ENCODE measurements at regions not wholly inside any gene's neighbourhood (a gene's known extent, or its start where the extent isn't known, plus 50 kb on each side); places are given as distances from the start of the nearest gene placed in this dataset.

GRCh38 chr18:75588412-75588811, 160.9 kb upstream of the SMIM21 start:
- no peaks in the 10 kb centered on the region for H3K4me1 Mint-ChIP-seq (ENCODE audit: insufficient read depth, unreplicated experiment)
- H3K27me3 Mint-ChIP-seq (ENCODE audit: insufficient read depth, unreplicated experiment) = no peaks in the 10 kb centered on the region
- H3K4me3 Mint-ChIP-seq (ENCODE audit: unreplicated experiment) = no peak overlapping the region
- POLR2A ChIA-PET = interaction anchor here (0.6 kb wide), 1 partner anchor 59 kb away, joined by 4 read pairs; no protein-coding TSS in a partner anchor
- H3K9me3 Mint-ChIP-seq (ENCODE audit: unreplicated experiment) = peaks cover 24% of the 10 kb centered on the region
- DNase-seq (ENCODE audit: unreplicated experiment) = no peak
- no peak for TF ChIP-seq CTCF (IDR thresholded peaks at IDR 0.05; ENCODE audit: unreplicated experiment)
- H3K36me3 Mint-ChIP-seq (ENCODE audit: insufficient read depth, unreplicated experiment) = no peaks in the 10 kb centered on the region
- intact Hi-C loops (cut with micrococcal nuclease) = no loop called here
- no peak overlapping the region for H3K27ac Mint-ChIP-seq (ENCODE audit: low read depth, unreplicated experiment)
- CTCF ChIA-PET = no interaction called here
- BruUV-seq (replicated peaks) = no TSS peak

- no peaks in the 10 kb centered on the region for H3K4me1 Mint-ChIP-seq (ENCODE audit: insufficient read depth, unreplicated experiment)
- H3K27me3 Mint-ChIP-seq (ENCODE audit: insufficient read depth, unreplicated experiment) = no peaks in the 10 kb centered on the region
- BruUV-seq (replicated peaks) = no TSS peak
- ChIA-PET CTCF (interaction anchor here (0.5 kb wide), 1 partner anchor 415 kb away, joined by 3 read pairs; no protein-coding TSS in a partner anchor), POLR2A (no interaction called here)
- H3K27ac Mint-ChIP-seq (ENCODE audit: low read depth, unreplicated experiment) = no peak overlapping the region
- DNase-seq (ENCODE audit: unreplicated experiment) = no peak
- no peak for TF ChIP-seq CTCF (IDR thresholded peaks at IDR 0.05; ENCODE audit: unreplicated experiment)
- peaks cover 12% of the 10 kb centered on the region for H3K9me3 Mint-ChIP-seq (ENCODE audit: unreplicated experiment)
- no peak overlapping the region for H3K4me3 Mint-ChIP-seq (ENCODE audit: unreplicated experiment)
- intact Hi-C loops (cut with micrococcal nuclease) = no loop called here
- H3K36me3 Mint-ChIP-seq (ENCODE audit: insufficient read depth, unreplicated experiment) = no peaks in the 10 kb centered on the region
These were observed 159.6 kb upstream of the SMIM21 start for GRCh38 chr18:75587131-75587530.

GRCh38 chr18:75586130-75586889, 158.8 kb upstream of the SMIM21 start:
- no peaks in the 10 kb centered on the region for H3K36me3 Mint-ChIP-seq (ENCODE audit: insufficient read depth, unreplicated experiment)
- no peak for DNase-seq (ENCODE audit: unreplicated experiment)
- ChIA-PET CTCF (interaction anchor here (0.5 kb wide), 1 partner anchor 414 kb away, joined by 3 read pairs; no protein-coding TSS in a partner anchor), POLR2A (no interaction called here)
- no peaks in the 10 kb centered on the region for H3K4me1 Mint-ChIP-seq (ENCODE audit: insufficient read depth, unreplicated experiment)
- TF ChIP-seq CTCF (IDR thresholded peaks at IDR 0.05; ENCODE audit: unreplicated experiment) = no peak
- no TSS peak for BruUV-seq (replicated peaks)
- H3K9me3 Mint-ChIP-seq (ENCODE audit: unreplicated experiment) = peaks cover 12% of the 10 kb centered on the region
- no peak overlapping the region for H3K27ac Mint-ChIP-seq (ENCODE audit: low read depth, unreplicated experiment)
- H3K27me3 Mint-ChIP-seq (ENCODE audit: insufficient read depth, unreplicated experiment) = no peaks in the 10 kb centered on the region
- H3K4me3 Mint-ChIP-seq (ENCODE audit: unreplicated experiment) = no peak overlapping the region
- intact Hi-C loops (cut with micrococcal nuclease) = no loop called here

- intact Hi-C loops (cut with micrococcal nuclease) = no loop called here
- ChIA-PET POLR2A (no interaction called here), CTCF (interaction anchor here (1.1 kb wide), 1 partner anchor 13 kb away, joined by 3 read pairs; no protein-coding TSS in a partner anchor)
- DNase-seq (ENCODE audit: unreplicated experiment) = no peak
- no peaks in the 10 kb centered on the region for H3K9me3 Mint-ChIP-seq (ENCODE audit: unreplicated experiment)
- no peak overlapping the region for H3K4me3 Mint-ChIP-seq (ENCODE audit: unreplicated experiment)
- no TSS peak for BruUV-seq (replicated peaks)
- no peak overlapping the region for H3K27ac Mint-ChIP-seq (ENCODE audit: low read depth, unreplicated experiment)
- no peak for TF ChIP-seq CTCF (IDR thresholded peaks at IDR 0.05; ENCODE audit: unreplicated experiment)
- H3K27me3 Mint-ChIP-seq (ENCODE audit: insufficient read depth, unreplicated experiment) = no peaks in the 10 kb centered on the region
- H3K36me3 Mint-ChIP-seq (ENCODE audit: insufficient read depth, unreplicated experiment) = no peaks in the 10 kb centered on the region
- no peaks in the 10 kb centered on the region for H3K4me1 Mint-ChIP-seq (ENCODE audit: insufficient read depth, unreplicated experiment)
These were observed 155.4 kb upstream of the SMIM21 start for GRCh38 chr18:75582940-75583339.

Measured in MCF 10A (cell line).